Smooth muscle cell (in vitro differentiated cells): ENCODE measurements at regions not wholly inside any gene's neighbourhood (a gene's known extent, or its start where the extent isn't known, plus 50 kb on each side); places are given as distances from the start of the nearest gene placed in this dataset.

Experiments
- DNase-seq: peaks from one replicate; lab custom pipeline; 2025; ENCODE audit not compliant: unreplicated experiment; lab: John Stamatoyannopoulos, UW
- H2AFZ ChIP-seq: fragments of 200-600 bp; sonication (generic); 2 replicates; pipeline ENCODE4 v1.6.0; 2016; ENCODE audit warnings: antibody characterized with exemption, low read depth, mild to moderate bottlenecking
- H3F3A ChIP-seq: fragments of 200-600 bp; sonication (generic); 2 replicates; pipeline ENCODE4 v1.6.0; 2017; ENCODE audit warnings: antibody characterized with exemption, low read depth
- H3K27ac ChIP-seq: fragments of 200-600 bp; sonication (generic); 2 replicates; pipeline ENCODE4 v1.5.1; 2016; ENCODE audit warnings: low read depth, mild to moderate bottlenecking
- H3K27me3 ChIP-seq: fragments of 200-600 bp; sonication (generic); 2 replicates; pipeline ENCODE4 v1.6.1; 2016; ENCODE audit warnings: low read depth, mild to moderate bottlenecking
- H3K36me3 ChIP-seq: fragments of 200-600 bp; sonication (generic); 2 replicates; pipeline ENCODE4 v1.5.1; 2016; ENCODE audit warnings: low read depth
- H3K4me1 ChIP-seq: fragments of 200-600 bp; sonication (generic); 2 replicates; pipeline ENCODE4 v1.5.1; 2016; ENCODE audit warnings: low read depth
- H3K4me2 ChIP-seq: fragments of 200-600 bp; sonication (generic); 2 replicates; pipeline ENCODE4 v1.6.0; 2016; ENCODE audit warnings: mild to moderate bottlenecking
- H3K4me3 ChIP-seq: fragments of 200-600 bp; sonication (generic); 2 replicates; pipeline ENCODE4 v1.5.1; 2016; ENCODE audit warnings: mild to moderate bottlenecking
- H3K79me2 ChIP-seq: fragments of 200-600 bp; sonication (generic); 2 replicates; pipeline ENCODE4 v1.6.0; 2016; ENCODE audit warnings: low read depth, mild to moderate bottlenecking
- H3K9ac ChIP-seq: fragments of 200-600 bp; sonication (generic); 2 replicates; pipeline ENCODE4 v1.6.0; 2016; ENCODE audit warnings: low read depth
- H3K9me3 ChIP-seq: fragments of 200-600 bp; sonication (generic); replicated peaks from 2 replicates; pipeline ENCODE4 v1.5.1; 2016; ENCODE audit warnings: low read depth
- H4K20me1 ChIP-seq: fragments of 200-600 bp; sonication (generic); 2 replicates; pipeline ENCODE4 v1.6.0; 2016; ENCODE audit warnings: low read depth
- CTCF ChIP-seq: fragments of 200-600 bp; sonication (generic); IDR thresholded peaks from 2 replicates; pipeline ENCODE4 v1.5.1; 2017; ENCODE audit warnings: borderline replicate concordance, mild to moderate bottlenecking, antibody characterized with exemption; ENCODE audit not compliant: insufficient read depth, poor library complexity, severe bottlenecking
- WGBS: methylation state at CpG from one replicate; pipeline ENCODE4 v1.1.7; 2016; ENCODE audit warnings: low lambda C conversion rate; 5-methylcytosine and 5-hydroxymethylcytosine counted together

- Histone ChIP-seq H3K27me3 (no peaks in the 10 kb centered on the region), H3K36me3 (no peaks in the 10 kb centered on the region), H3F3A (no peaks in the 10 kb centered on the region), H4K20me1 (no peaks in the 10 kb centered on the region), H3K4me3 (no peak overlapping the region), H2AFZ (no peak overlapping the region), H3K27ac (no peak overlapping the region), H3K9me3 (no peaks in the 10 kb centered on the region), H3K79me2 (no peaks in the 10 kb centered on the region), H3K9ac (no peak overlapping the region), H3K4me1 (peaks cover 9% of the 10 kb centered on the region), H3K4me2 (no peak overlapping the region)
- 57% methylated on average over 2 of the region's 2 CpGs for WGBS
- TF ChIP-seq CTCF, result no peak
- DNase-seq, result no peak
Observed at GRCh38 chr6:94217836-94218235, 798.5 kb upstream of the EPHA7 start.

- Histone ChIP-seq H4K20me1 (no peaks in the 10 kb centered on the region), H3K27me3 (no peaks in the 10 kb centered on the region), H3K4me2 (no peak overlapping the region), H3K36me3 (no peaks in the 10 kb centered on the region), H3F3A (no peaks in the 10 kb centered on the region), H3K27ac (no peak overlapping the region), H3K79me2 (no peaks in the 10 kb centered on the region), H3K4me3 (no peak overlapping the region), H2AFZ (no peak overlapping the region), H3K9me3 (no peaks in the 10 kb centered on the region), H3K9ac (no peak overlapping the region), H3K4me1 (peaks cover 9% of the 10 kb centered on the region)
- no peak for DNase-seq
- TF ChIP-seq CTCF, result no peak
- WGBS, result 90% methylated on average over 1 of the region's 1 CpG
Observed at GRCh38 chr6:94215552-94215951, 796.2 kb upstream of the EPHA7 start.

GRCh38 chr6:94213226-94213625 lies 793.9 kb upstream of the EPHA7 start:
- H2AFZ ChIP-seq, result no peak overlapping the region
- 83% methylated on average over 2 of the region's 2 CpGs for WGBS
- no peaks in the 10 kb centered on the region for H3K36me3 ChIP-seq
- H3K27me3 ChIP-seq, result no peaks in the 10 kb centered on the region
- no peak overlapping the region for H3K27ac ChIP-seq
- no peak for DNase-seq
- H3K9ac ChIP-seq, result no peak overlapping the region
- no peak for TF ChIP-seq CTCF
- no peak overlapping the region for H3K4me2 ChIP-seq
- H3K79me2 ChIP-seq, result no peaks in the 10 kb centered on the region
- H4K20me1 ChIP-seq, result no peaks in the 10 kb centered on the region
- H3K9me3 ChIP-seq, result no peaks in the 10 kb centered on the region
- H3K4me1 ChIP-seq, result peaks cover 9% of the 10 kb centered on the region
- H3K4me3 ChIP-seq, result no peak overlapping the region
- no peaks in the 10 kb centered on the region for H3F3A ChIP-seq

- no peak overlapping the region for H3K27ac ChIP-seq
- TF ChIP-seq CTCF, result no peak
Observed at GRCh38 chr6:94196891-94197290, 777.5 kb upstream of the EPHA7 start.

More at GRCh38 chr6:94196891-94197290, 777.5 kb upstream of the EPHA7 start:
- WGBS, result 92% methylated on average over 5 of the region's 5 CpGs
- Histone ChIP-seq H4K20me1 (no peaks in the 10 kb centered on the region), H2AFZ (no peak overlapping the region), H3K4me1 (no peaks in the 10 kb centered on the region), H3K4me3 (no peak overlapping the region), H3K9ac (no peak overlapping the region), H3K9me3 (no peaks in the 10 kb centered on the region), H3K36me3 (no peaks in the 10 kb centered on the region), H3F3A (no peaks in the 10 kb centered on the region), H3K27me3 (no peaks in the 10 kb centered on the region), H3K79me2 (no peaks in the 10 kb centered on the region), H3K4me2 (no peak overlapping the region)
- no peak for DNase-seq
